ENCODE measurements at regions not wholly inside any gene's neighbourhood (a gene's known extent, or its start where the extent isn't known, plus 50 kb on each side); places are given as distances from the start of the nearest gene placed in this dataset.

DNA sequence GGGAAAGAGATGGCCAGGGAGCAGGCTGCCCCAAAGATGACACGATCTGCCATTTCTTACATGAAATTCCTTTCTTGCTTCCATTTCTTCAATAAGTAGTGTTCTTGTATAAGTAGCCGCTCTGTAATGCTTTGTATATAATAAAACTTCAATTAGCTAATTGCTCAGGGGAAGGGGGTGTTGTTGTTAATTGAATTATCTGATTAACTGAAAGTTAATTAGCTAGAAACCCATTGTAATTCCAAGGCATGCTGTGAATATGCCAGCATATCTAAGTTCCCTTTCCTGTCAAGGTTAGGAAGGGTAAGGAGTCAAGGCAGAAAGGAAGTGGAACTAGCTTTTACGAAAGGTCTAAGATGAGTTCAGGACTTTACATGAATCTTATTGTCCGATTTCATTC lies 765.9 kb downstream of the TYW1 start:
- FAIRE-seq = no peak
- 93% methylated on average over 4 of the region's 4 CpGs; no CpG with 5 or more reads in 1 of the 2 experiments for WGBS, 2 experiments (ENCODE audit: extremely low coverage in 1 of 2, insufficient coverage in 1 of 2, insufficient read length in 1 of 2, insufficient replicate concordance in 2 of 2, low coverage in 1 of 2, low lambda C conversion rate in 2 of 2, missing lambda C conversion rate in 1 of 2)
- Histone ChIP-seq H3K4me2 (ENCODE audit: insufficient read depth in 1 of 2, low read depth in 2 of 2, low read length in 2 of 2) (no peak overlapping the region), H3K79me1 (ENCODE audit: low read depth, low read length) (no peaks in the 10 kb centered on the region), H3K9ac (replicated peaks in 1 of 4; ENCODE audit: extremely low read depth in 1 of 4, low read depth in 3 of 4, low read length in 3 of 4) (no peak overlapping the region), H3K23ac (ENCODE audit: insufficient read length) (no peak overlapping the region), H2AFZ (ENCODE audit: low read length) (no peak overlapping the region), H3K4me3 (ENCODE audit: extremely low read depth in 1 of 4, insufficient read depth in 2 of 4, low read depth in 3 of 4, low read length in 4 of 4) (no peak overlapping the region), H4K8ac (ENCODE audit: extremely low read depth, insufficient read depth, low read length) (no peak overlapping the region), H2BK20ac (ENCODE audit: low read length) (no peak overlapping the region), H3K14ac (ENCODE audit: insufficient read length) (no peak overlapping the region), H3K9me3 (ENCODE audit: insufficient read depth in 2 of 2, low read depth in 1 of 2, low read length in 1 of 2) (peaks cover 0 to 4% of the 10 kb centered on the region in 2 experiments; a peak in 1 of 4 replicates), H3K36me3 (ENCODE audit: control insufficient read depth in 2 of 4, insufficient read depth in 4 of 4, low read length in 3 of 4) (no peaks in the 10 kb centered on the region), H3K4me1 (replicated peaks in 1 of 4; ENCODE audit: control insufficient read depth in 3 of 4, insufficient read depth in 4 of 4, low read length in 3 of 4) (no peaks in the 10 kb centered on the region), H2BK15ac (ENCODE audit: low read length) (no peak overlapping the region), H4K91ac (replicated peaks; ENCODE audit: insufficient read length, low read length) (no peak overlapping the region), H2BK120ac (replicated peaks; ENCODE audit: low read depth, low read length) (no peak overlapping the region), H2AK5ac (ENCODE audit: low read depth, low read length) (no peak overlapping the region), H3K4ac (replicated peaks; ENCODE audit: insufficient read length, low read depth, low read length) (no peak overlapping the region), H4K5ac (ENCODE audit: insufficient read length, low read depth, low read length) (no peak overlapping the region), H3K27ac (ENCODE audit: low read depth, low read length) (no peak overlapping the region), H3K27me3 (replicated peaks in 1 of 4; ENCODE audit: control insufficient read depth in 3 of 4, extremely low read depth in 1 of 4, insufficient read depth in 3 of 4, low read length in 3 of 4) (no peaks in the 10 kb centered on the region), H2BK12ac (ENCODE audit: low read depth, low read length) (no peak overlapping the region), H3K79me2 (ENCODE audit: control insufficient read depth in 1 of 2, insufficient read depth in 2 of 2, low read length in 2 of 2) (no peaks in the 10 kb centered on the region), H3K23me2 (ENCODE audit: low read depth, low read length) (no peaks in the 10 kb centered on the region), H4K20me1 (replicated peaks in 1 of 2; ENCODE audit: control insufficient read depth in 1 of 2, insufficient read depth in 2 of 2, low read length in 2 of 2) (no peaks in the 10 kb centered on the region), H3K56ac (replicated peaks; ENCODE audit: insufficient read length, low read depth, low read length) (no peak overlapping the region), H3K18ac (ENCODE audit: extremely low read depth, low read length) (no peak overlapping the region), H2BK5ac (ENCODE audit: low read depth, low read length) (no peak overlapping the region)
- no peak for DNase-seq (ENCODE audit: low read depth in 1 of 2, low spot score in 2 of 2)
- CTCF ChIA-PET (ENCODE audit: partially characterized antibody) = interaction anchor here (0.6 to 1.5 kb wide), 2 partner anchors 22 to 1942 kb away, joined by 3 to 4 read pairs; no protein-coding TSS in a partner anchor
- POLR2A ChIA-PET (ENCODE audit: partially characterized antibody) = no interaction called here
- TF ChIP-seq TAF7 (optimal IDR thresholded peaks at IDR 0.05; ENCODE audit: borderline replicate concordance, low read depth, low read length) (no peak), FOSL1 (IDR thresholded peaks at IDR 0.05; ENCODE audit: insufficient read depth, low read depth, low read length) (no peak), NANOG (IDR thresholded peaks at IDR 0.05; ENCODE audit: insufficient read depth, low read depth, low read length, poor library complexity, severe bottlenecking) (no peak), RXRA (IDR thresholded peaks at IDR 0.05; ENCODE audit: insufficient read depth, low read depth, low read length) (no peak), POLR2AphosphoS5 (IDR thresholded peaks at IDR 0.05; ENCODE audit: low read depth, low read length) (no peak), GABPA (IDR thresholded peaks at IDR 0.05; ENCODE audit: borderline replicate concordance, insufficient read depth, low read length) (no peak), SIN3A (conservative IDR thresholded peaks at IDR 0.05 in 1 of 2, IDR thresholded peaks at IDR 0.05 in 1 of 2; ENCODE audit: low read depth in 1 of 2, low read length in 2 of 2) (no peak)

Data from H1 (cell line).